ENCODE measurements at regions not wholly inside any gene's neighbourhood (a gene's known extent, or its start where the extent isn't known, plus 50 kb on each side); places are given as distances from the start of the nearest gene placed in this dataset.

DNA sequence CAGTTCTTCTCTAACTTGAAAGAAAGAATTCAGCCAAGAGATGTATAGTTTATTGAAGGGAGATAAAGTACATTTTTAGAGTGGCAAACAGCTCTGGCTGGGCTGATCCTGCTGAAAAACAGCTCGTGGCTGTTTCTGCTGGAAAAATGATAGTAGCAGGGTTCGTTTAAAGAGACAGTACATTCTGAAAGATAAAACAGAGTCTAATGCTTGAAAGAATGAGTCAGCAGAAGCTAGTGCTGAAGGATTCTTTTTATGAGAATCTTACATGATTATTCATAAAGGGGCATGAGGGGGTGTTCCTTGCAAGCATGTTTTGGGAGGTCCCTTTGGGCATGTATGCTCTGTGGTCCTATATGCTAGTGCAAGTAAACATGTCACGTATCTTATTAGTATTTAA is 790.0 kb downstream of the PCDH18 start:
- DNase-seq = no peak

DNA sequence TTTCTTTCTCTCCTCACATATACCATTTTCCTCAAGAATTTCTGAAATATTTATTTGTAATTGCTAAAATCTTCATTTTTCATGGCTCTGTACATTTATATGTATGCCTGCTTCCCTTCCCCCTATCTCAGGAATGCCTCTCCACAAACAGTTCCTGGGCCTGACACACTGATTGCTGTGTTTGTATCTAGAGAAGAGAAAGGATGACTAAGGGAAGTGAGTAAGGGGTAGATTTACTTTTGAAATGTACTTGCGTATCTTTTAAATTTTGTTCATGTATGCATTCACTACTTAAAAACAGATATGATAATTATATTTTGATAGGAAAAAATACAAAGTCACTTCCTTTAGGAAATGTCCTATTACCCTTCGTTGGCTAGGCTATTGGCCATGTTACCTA is 790.8 kb downstream of the PCDH18 start:
- DNase-seq = no peak

DNA sequence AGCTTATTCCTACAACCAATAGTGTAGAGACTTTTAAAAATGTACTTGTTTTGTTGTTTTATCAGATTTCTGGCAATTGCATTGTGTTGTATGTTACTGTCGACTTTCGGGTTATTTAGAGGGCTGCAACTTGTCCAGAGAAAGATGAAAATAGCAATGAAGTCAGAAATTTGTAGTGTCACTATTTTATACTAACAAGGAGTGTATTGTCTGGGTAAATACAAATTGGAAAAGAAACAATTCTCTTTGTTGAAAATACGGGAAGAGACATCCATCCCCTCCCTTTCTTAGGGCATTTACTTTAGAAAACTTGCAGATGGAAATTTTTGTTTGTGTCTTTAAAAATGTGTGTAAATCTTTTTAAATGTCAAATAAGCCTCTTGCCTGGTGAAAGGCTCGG is 792.0 kb downstream of the PCDH18 start:
- DNase-seq = no peak

DNA sequence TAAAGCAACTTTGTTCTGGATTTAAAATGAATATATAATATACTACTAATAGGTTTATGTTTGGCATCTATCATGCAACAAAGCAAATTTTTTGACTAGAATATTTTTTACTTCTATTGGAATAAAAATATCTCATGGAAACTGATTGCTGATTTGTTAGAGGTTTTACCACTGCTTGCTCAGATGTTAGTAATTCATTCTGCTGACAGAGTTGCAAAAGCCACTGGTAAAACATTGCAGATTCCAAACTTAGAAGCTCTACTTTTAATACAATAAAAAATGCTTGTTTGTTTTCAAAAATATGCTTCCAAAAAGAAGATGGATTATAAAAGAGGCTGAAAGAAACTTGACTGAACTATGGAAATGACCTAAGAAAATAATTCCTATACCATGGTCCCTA is 795.2 kb downstream of the PCDH18 start:
- DNase-seq = no peak

DNA sequence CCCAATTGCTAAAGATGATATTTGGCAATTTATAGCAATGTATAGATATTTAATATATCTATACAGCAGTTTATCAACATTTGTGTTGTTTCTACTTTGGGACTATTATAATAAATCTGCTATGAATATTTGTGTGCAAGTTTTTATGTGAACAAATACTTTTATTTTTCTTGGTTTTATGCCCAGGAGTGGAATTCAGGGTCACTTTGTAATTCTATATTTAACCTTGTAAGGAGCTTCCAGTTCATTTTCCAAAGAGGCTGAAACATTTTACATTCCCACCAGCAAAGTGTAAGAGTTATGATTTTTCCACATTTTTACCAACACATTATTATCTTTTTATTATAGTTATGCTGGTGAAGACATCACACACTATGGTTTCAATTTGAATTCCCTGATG is 801.3 kb downstream of the PCDH18 start:
- no peak for DNase-seq

DNA sequence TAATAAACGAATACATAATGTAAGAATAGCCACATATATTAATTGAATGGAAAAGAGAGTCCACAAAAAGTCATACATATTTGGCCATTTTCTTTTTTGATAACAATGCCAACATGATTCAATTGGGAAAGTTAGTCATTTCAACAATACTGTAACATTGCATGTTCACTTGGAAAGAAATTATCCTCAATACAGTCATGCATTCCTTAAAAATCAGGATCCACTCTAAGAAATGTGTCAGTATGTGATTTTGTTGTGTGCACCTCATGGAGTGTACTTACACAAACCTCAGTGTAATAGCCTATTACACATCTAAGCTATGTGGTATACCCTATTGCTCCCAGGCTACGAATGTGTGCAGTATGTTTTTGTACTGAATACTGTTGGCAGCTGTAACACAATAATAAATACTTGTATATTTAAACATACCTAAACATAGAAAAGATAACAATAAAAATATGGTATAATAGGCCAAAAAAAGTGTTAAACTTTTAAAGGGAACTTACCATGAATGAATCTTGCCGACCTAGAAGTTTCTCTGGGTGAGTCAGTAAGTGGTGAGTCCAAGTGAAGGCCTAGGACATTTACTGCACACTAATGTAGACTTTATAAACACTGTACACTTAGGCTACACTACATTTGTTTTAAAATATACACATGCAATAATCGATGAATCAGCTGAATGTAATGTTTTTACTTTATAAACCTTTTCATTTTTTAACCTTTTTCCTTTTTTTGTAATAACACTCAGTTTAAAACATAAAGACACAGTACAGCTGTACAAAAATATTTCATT is 806.8 kb downstream of the PCDH18 start:
- DNase-seq = no peak

DNA sequence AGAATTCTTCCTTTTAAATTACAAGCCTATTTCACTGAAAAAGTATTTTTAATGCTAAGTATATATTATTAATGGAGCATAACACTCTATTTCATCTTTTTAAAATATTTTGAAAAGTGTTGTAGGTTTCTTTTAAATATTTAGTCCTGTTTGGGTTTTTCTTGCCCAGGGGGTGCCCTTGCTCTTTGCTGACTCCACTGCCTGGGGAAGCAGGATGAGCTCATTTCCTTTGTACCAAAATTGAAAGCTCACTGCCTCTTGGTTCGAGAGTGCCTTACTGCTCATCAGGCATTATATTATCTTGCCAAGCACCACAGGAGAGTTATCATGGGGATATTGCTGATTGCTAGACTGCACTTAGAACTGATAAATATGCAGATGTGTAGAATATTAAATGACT is 819.2 kb downstream of the PCDH18 start:
- DNase-seq = no peak

DNA sequence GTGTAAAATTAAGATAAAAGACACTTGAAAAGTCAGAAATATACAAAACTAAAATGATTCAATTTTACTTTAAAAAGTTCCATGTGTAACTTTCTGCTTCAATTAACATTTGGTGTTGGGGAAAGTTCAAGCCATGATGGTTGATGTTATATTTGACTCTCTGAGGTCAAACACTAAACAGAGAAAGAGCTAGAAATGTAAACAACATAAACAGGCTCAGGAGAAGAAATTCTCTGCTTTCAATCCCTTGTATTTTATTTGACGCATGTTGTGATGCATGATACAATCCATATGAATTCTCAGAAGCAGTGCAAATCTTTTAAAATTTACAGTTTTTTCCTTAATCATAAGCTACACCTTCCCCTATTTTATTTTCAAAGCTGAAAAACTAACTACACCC is 822.4 kb downstream of the PCDH18 start:
- no peak for DNase-seq

DNA sequence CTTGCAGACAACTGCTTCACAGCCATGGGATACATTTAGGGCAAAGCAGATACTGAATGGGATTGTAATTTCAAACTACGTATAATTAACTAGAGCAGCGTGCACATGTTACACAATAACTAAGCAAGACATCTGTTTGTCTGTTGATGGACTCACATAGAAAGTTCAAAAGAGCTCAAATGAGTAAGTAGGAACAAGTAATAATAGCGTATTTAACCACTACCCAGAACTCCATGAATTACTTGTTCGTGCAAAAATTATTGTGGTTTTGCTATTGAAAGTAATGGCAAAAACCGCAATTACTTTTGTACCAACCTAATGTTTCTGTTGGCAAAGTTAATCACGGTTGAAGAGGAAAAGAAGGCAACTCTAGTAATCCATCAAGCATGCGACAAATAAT is 825.4 kb downstream of the PCDH18 start:
- DNase-seq = no peak

DNA sequence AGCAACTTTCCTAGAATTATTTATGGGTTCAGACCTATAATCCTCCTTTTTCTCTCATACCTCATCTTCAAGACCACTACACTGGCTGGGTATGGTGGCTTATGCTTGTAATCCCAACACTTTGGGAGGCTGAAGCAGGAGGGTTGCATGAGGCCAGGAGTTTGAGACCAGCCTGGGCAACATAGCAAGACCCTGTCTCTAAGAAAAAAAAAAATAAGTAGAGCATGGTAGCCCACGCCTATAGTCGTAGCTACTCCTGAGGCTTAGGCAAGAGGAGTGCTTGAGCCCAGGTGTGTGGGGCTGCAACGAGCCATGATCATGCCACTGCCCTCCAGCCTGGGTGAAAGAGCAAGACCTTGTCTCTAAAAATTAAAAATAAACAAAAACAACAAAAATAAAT is 832.4 kb downstream of the PCDH18 start:
- DNase-seq = no peak

DNA sequence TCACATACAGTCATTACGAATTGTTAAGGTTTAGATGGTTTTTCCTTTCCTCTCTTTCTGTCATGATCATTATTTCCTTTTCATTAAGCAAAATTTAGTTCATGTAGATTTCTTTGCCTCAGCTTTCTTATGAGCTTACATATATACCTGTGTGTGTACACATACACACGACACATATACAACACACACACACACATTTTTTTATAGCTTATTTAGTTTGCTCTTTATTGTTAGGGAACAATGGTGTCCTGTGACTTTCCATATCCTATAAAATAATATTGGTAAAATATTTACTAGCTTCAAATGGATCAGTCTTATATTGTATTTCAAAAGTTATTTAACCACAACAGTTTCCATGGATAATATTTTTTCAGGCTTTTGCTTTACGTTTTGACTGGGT is 840.7 kb downstream of the PCDH18 start:
- no peak for DNase-seq

DNA sequence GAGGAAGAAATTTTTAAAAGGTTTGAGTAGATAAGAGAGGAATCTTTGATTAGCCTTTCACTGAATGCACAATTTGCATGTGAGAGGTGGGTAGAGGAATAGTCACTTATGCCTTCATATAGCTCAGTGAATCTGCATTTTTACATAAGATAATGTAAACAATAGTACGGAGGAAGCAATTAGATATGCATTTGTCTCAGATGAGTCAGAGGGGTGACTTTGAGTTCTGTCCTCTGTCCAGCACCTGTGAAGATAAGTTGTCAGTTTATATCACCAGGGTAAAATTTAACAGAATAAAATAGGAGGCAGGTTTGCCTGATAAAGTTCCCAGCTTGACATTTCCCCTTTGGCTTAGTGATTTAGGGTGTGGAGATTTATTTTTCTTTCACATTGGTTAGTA is 841.9 kb downstream of the PCDH18 start:
- DNase-seq = no peak

DNA sequence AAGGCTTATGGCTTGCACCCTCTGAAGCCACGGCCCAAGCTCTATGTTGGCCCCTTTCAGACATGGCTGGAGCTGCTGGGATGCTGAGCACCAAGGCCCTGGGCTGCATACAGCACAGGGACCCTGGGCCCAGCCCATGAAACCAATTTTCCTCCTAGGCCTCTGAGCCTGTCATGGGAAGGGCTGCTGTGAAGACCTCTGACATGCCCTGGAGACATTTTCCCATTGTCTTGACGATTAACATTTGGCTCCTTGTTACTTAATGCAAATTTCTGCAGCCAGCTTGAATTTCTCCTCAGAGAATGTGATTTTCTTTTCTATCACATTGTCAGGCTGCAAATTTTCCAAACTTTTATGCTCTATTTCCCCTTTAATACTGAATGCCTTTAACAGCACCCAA is 844.7 kb downstream of the PCDH18 start:
- DNase-seq = no peak

DNA sequence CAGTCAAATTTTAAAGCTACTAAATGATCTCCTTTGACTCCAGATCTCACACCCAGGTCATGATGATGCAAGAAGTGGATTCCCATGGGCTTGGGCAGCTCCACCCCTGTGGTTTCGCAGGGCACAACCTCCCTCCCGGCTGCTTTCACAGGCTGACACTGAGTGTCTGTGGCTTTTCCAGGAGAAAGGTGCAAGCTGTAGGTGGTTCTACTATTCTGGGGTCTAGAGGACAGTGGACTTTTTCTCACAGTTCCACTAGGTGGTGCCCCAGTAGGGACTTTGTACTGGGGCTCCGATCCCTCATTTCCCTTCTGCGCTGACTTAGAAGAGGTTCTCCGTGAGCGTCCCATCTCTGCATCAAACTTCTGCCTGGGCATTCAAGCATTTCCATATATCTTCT is 845.2 kb downstream of the PCDH18 start:
- DNase-seq = no peak

DNA sequence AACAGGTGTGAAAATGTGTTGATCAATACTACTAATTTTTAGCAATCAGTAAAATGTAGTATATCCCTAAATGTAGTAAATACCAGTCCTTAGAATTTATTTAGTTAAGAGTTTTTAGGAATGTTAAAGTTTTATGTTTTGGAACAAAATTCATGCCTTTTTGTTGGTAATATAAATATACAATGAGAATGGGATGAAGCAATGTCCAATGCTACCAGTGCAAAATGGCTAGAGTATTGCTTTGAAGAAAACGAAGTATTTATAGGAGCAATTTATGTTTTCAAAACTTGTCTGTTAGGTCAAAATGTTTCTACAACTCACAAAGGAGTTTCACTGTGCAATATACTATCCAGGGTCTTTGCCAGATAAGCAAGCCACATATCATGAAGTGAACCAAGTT is 851.5 kb downstream of the PCDH18 start:
- DNase-seq = no peak

DNA sequence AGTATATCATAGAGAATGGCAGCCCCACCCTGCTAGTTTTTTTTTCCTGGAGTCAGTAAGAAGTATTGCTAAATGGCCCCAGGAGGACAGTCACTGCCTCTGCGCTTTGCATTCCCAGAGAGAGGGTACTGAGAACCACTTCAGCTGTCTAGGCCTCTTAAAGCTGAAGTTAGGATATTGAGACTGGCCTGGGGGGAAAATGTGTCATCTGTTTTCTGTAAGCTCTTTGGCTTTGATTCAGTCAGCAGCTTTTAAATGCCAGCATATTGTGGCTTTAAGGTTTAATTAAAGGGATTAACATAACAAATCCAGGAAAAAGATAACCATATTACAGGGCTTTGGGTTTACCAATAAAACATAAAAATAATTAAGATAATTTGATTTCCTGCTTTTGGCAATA is 852.0 kb downstream of the PCDH18 start:
- DNase-seq = no peak

DNA sequence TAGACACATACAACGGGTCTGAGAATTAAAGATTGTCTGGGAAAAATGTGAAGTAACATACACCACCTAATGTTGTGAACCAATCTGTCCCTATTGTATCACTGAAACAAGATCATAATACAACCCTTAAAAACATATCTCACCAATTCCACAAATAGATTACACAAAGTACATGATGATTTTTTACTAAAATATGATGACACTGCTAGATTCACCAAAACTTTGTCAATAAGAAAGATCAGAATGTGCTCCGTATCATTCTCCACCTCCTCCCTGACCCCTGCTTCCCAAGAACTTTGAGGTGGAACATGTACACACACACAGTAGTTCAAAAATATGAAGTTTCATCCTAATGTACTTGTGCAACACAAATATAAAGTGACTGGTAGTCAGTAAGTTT is 862.0 kb downstream of the PCDH18 start:
- DNase-seq = no peak

DNA sequence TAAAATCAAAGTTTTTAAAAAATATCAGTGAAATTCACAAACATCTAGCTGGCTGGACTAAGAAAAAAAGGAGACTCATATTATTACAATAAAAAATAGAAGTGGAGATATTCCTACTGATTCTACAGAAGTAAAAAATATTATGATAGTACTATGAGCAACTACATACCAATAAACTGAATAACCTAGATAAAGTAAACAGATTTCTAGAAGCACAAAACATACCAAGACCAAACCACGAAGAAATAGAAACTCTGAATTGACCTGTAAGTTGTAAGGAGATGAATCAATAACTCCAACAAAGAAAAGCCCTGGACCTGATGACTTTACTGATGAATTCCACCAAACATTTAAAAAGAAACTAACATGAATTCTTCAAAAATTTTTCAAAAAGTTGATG is 867.3 kb downstream of the PCDH18 start:
- no peak for DNase-seq

DNA sequence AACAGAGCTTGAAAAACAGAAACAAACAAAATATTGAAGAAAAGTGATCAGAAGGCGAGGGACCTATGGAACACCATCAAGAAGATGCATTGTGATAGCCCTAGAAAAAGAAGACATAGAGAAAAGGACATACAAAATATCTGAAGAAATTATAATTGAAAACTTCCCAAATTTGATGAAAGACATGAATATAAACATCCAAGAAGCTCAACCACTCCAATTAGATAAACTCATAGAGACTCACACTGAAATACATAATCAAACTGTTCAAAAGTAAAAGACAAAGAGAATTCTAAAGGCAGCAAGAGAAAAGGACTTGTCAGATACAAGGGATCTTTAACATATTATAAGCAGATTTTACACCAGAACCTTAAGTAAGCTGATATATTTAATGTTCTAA is 869.8 kb downstream of the PCDH18 start:
- DNase-seq = no peak

DNA sequence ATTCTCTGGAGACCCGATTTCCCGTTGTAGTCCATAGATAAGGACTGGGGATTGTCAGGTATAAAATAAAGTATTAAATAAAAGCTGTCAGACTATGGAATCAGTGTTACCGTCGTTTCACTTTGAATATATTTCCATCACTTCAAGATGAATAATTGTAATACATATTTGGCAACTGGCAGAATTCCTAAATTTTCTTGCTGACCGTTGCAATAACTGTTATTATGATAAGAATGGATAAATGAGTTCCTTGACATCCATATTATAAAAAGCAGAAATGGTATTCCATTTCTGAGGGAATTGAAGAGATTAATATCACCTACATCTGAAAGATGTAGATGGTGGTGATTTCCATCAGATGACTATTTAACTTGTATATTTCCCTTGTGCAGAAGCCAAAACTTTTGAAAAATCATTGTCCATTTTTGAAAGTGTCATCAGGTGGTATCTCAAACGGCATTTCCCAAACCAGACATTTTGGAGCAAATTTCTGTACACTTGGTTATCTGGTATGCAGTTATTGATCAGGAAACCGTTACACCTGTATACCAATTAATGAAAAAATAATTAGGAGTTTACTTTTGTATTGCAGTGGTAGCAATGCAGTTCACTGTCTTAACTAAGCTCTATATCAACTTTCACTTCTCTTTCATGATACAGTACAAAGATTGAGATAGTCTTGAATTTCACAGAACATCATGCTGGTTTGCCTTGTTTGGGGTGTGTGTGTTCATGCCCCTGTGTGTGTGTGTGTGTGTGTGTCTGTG is 878.5 kb downstream of the PCDH18 start:
- no peak for DNase-seq

DNA sequence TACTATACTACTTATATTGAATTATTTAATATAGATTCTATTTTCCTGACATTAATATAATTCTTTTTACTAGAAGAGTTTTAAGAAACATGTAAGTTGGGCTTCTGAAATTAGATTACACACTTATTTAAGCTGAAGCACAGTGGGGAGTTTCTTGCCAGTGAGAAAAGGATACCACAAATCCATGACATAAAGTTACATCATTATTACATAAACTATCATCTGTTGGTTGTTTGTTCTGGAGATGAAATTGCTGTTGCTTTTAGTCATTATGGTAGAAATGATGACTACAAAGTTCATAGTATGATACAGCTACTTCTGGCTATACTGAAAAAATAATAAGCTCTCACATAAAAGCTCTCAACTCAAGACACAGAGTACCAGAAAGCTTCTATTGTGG is 880.4 kb downstream of the PCDH18 start:
- no peak for DNase-seq

DNA sequence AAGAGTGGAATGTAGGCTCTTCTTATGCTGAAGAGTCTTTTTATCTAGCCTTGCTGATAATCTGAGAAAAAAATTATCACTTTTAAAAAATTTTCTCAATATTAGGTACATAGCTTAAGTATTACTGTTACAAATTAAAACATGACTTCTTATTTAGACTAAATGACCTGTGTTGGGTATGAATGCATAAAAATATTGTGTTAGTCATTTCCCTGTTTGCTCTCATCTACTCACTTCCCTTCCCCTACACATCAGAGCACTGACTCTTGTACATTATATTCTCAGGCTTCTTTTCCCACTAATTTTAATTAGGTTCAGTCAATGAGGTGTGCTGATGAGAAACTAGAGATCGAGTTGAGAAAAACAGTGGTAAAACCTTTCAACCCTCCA is 881.0 kb downstream of the PCDH18 start:
- no peak for DNase-seq

DNA sequence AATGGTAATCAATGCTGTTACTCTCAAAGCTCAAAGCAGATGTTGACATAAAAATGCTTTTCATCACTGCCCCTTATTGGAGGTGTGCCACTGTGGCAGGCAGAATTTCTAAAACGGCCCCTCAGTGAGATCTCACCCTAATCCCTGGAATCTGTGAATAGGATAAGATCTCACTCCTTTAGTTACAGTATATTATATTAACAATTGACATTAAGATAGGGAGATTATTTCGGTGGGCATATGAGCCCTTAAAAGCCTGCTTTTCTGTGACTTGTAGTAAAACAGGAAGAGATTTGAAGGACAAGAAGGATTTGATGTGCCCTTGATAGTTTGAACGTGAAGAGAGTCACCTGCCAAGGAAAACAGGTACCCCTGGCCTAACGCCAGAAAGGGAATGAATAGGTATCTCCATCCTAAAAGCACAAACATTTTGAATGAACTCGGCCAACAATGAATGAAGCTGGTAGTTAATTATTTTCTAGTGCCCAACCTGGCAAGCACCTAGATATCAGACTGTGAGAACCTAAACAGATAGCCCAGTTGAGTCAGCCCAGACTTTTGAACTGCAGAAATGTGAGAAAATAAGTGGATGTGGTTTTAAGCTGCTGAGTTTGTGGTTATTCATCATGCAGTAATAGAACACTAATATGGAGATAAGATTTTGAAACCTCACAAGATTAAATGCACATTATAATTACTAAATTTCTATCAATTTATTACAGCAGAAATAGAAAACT is 881.6 kb downstream of the PCDH18 start:
- peak; percentile 66 for DNase-seq

DNA sequence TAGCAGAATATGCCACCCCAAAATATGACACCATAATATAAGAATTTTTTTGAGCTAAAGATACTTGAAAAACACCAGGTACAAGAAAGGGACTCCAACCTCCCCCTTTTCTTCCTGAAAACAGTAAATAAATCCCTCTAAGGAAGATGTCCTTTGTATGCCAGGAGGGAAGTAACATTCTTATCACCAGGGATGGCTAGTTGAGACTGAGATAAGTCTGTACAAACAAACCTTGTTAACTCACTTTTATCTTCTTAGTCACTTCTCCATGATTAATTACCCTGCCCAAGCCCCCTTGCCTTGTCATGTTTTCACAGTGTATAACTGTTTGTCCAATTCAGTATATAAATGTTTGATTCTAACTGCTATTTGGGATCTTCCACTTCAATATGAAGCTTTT is 888.0 kb downstream of the PCDH18 start:
- no peak for DNase-seq
